ENCODE measurements at regions not wholly inside any gene's neighbourhood (a gene's known extent, or its start where the extent isn't known, plus 50 kb on each side); places are given as distances from the start of the nearest gene placed in this dataset.

GRCh38 chr16:80300456-80300855 lies 240.3 kb upstream of the DYNLRB2 start:
- no peak for DNase-seq (ENCODE audit: low spot score)

DNA sequence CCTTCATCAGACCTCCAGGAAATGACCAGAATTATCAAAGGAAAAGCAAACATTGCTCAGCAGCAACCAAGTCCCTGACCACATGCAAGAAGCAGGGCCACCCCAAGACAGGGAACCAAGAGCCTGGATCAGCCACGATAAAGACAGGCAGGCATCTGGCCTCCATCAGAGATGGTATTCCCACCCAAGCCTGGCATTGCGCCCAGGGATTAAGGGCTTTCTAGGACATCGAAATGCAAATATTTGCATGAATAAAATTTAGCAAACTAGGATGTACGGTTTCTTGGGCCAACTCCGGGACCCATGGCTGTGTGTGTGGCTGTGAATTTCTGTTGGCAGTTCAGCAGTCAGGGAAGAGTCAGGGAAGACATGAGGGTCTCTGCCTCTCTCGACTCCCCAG lies 241.4 kb upstream of the DYNLRB2 start:
- no peak for DNase-seq (ENCODE audit: low spot score)

DNA sequence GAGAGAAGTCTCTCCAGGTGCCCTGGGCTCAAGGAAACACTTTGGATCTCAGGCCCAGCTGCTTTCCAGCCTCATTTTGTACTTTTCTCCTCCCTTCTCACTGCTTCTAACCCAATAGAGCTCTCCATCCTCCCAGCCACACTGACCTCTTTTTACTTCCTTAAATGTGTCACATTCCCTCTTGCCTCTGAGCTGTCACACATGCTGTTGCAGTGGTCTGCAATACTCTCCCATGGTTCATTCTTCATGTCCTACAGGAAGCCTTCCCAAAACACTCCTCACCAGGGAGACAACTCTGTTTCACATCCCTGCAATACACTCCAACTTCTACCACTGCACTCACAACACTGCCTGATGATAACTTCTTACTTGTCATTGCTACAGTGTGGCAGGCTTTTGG lies 242.1 kb upstream of the DYNLRB2 start:
- DNase-seq (ENCODE audit: low spot score), result no peak

GRCh38 chr16:80296034-80296433 lies 244.8 kb upstream of the DYNLRB2 start:
- no peak for DNase-seq (ENCODE audit: low spot score)

DNA sequence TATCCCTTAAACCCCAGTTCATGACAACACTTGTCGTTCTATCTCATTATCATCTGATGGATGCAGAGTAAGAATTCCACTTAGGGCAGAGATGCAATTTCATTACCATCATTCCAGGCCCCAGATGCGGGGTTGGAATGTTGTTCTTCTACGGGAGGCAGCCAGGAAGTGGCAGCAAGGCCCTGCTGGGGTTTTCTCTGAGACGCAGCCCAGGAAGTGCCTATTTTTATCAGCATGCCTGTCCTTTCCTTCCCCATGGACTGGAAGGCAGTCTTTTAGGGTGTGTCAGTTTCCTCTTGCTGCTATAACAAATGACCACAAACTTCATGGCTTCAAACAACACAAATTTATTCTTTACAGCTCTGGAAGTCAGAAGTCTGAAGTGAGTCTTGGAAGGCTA lies 246.6 kb upstream of the DYNLRB2 start:
- no peak for DNase-seq (ENCODE audit: low spot score)

DNA sequence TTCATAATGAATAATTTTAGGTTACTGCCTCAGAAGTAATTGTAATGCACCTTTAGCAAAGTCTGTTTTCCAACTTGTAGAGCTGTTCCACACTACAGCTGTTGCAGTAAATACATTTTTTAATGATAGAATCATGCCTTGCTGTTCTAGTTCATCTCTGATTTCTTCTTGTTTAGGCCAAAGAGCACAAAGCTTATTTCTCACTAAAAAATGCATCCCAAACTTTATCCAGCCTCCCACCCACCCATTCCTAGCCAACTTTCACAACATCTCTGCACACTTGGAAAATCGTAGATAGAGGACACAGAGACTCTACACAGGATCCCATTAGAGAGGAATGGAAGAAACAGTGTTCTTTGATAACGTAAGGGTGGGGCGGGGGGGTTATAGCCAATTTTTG lies 252.2 kb upstream of the DYNLRB2 start:
- DNase-seq (ENCODE audit: low spot score), result no peak

DNA sequence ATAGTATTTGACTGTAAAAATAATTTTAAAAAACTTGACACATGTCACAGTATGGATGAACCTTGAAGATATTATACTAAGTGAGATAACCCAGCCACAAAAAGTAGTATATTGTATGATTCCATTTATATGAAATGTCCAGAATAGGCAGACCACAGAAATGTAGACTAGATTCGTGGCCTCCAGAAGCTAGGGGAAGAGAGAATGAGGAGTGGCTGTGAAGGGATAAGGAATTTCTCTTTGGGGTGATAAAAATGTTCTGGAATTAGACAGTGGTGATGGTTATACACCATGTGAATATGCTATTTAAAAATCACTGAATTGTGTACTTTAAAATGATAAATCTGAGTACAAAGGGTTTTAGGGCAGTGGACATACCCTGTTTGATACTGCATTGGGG lies 253.1 kb upstream of the DYNLRB2 start:
- no peak for DNase-seq (ENCODE audit: low spot score)

DNA sequence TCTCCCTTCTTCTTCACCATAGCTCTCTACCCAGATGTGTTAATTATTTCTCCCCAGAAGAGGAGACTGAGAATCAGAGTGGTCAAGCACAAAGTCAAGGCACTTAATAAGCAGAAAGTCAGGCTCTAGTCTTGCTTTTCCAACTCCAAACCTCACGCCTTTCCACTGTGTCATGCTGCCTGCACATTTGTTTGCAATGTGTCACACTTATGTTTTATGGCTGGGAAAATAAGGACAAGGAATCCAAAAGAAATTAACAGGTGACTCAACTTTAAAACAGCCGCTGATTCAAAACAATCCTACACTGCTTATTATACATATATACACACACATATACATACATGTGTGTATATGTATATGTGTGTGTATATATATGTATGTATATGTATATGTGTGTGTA lies 255.7 kb upstream of the DYNLRB2 start:
- no peak for DNase-seq (ENCODE audit: low spot score)

- DNase-seq (ENCODE audit: low spot score), result no peak
Observed at GRCh38 chr16:80283466-80284392, 257.1 kb upstream of the DYNLRB2 start.

DNA sequence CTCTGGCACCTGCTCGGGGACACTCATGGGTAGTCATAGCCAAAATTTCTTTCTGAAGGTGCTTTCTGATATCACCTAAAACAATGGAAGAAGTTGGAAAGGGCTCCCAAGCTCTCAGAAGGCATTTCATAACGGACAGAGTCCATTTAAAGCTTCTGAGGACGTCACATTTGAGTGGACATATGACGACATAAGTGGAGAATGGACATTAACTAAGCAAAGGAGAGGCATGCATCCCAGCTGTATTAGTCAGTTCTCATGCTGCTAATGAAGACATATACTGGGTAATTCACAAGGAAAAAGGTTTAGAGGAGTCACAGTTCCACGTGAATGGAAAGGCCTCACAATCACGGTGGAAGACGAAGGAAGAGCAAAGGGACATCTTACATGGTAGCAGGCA lies 260.2 kb upstream of the DYNLRB2 start:
- DNase-seq (ENCODE audit: low spot score), result no peak

DNA sequence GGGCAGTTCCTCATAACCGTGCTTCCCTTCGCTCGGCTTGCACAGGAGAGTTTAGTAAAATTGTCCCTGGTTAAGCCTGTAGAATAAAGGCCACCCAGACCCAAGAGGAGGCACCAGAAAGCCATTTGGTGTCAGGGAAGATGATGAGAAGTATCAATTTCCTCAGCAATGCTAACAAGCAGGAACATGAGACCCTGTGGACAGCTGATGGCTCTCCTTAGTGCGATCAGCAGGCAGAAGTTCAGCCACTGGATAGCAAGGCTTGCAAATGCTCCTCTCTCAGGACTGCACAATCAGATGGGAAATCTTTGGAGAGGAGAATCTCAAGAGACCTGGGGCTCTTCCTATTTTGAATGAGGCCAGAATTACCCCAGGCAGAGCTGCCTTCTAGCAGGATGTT lies 261.1 kb upstream of the DYNLRB2 start:
- DNase-seq (ENCODE audit: low spot score), result no peak

- DNase-seq (ENCODE audit: low spot score), result no peak
Observed at GRCh38 chr16:80277182-80277581, 263.6 kb upstream of the DYNLRB2 start.

GRCh38 chr16:80274576-80275191 lies 266.1 kb upstream of the DYNLRB2 start:
- no peak for DNase-seq (ENCODE audit: low spot score)

DNA sequence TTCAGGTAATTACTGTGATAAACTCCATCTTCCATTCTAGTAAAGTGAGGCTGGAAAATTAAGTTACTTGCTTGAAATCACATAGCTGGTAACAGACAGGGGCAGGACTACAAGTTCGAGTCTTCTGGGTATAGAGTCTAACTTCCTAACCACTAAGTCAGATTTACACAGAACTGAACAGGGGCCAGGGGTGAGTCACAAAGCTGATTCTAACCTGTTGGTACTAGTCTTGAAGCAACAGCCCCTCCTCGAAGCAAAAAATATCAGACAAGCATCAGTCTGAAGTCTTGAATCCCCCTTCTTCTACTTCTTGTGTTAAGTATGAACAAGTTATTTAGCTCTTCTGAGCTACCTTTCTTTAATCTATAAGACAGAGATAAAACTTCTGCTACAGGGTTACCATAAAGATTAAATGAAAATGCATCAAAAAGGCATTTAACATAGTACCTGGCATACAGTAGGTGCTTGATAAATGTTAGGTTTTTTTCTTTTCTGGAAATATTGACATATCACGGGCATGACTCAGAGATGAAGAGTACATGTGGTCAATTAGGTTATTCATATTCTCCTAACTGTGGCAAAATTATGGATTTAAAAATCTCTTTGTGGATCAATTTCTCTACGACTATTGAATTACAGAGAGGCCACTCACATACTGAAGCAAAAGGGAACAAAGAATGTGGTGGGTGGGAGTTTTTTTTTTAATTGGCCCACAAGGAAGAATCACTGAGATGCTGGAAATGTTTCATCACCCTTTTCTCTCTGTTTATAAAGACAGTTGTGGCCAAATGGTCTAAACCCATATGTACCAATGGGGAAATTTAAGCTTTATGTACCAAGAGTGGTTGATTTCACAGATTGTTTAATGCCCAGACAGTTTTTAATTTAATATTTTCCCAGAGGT lies 266.9 kb upstream of the DYNLRB2 start:
- DNase-seq (ENCODE audit: low spot score), result no peak

- no peak for DNase-seq (ENCODE audit: low spot score)
Observed at GRCh38 chr16:80265624-80266306, 275.0 kb upstream of the DYNLRB2 start.

- DNase-seq (ENCODE audit: low spot score), result no peak
Observed at GRCh38 chr16:80263848-80264694, 276.7 kb upstream of the DYNLRB2 start.

- DNase-seq (ENCODE audit: low spot score), result no peak
Observed at GRCh38 chr16:80263181-80263823, 277.5 kb upstream of the DYNLRB2 start.

- DNase-seq (ENCODE audit: low spot score), result no peak
Observed at GRCh38 chr16:80260906-80261311, 279.9 kb upstream of the DYNLRB2 start.

GRCh38 chr16:80259290-80259805 lies 281.4 kb upstream of the DYNLRB2 start:
- DNase-seq (ENCODE audit: low spot score), result no peak

GRCh38 chr16:80258407-80258806 lies 282.4 kb upstream of the DYNLRB2 start:
- no peak for DNase-seq (ENCODE audit: low spot score)

All from D341Med (cell line).